ENCODE measurements at regions not wholly inside any gene's neighbourhood (a gene's known extent, or its start where the extent isn't known, plus 50 kb on each side); places are given as distances from the start of the nearest gene placed in this dataset.
A peak's percentile ranks its signal among the peaks of the same experiment; 100 is the strongest.

- Mint-ChIP-seq H3K4me3 (no peak overlapping the region), H3K4me1 (ENCODE audit: low read depth) (peaks cover 15% of the 10 kb centered on the region), H3K27me3 (no peaks in the 10 kb centered on the region), H3K36me3 (peaks cover 42% of the 10 kb centered on the region), H3K27ac (no peak overlapping the region), H3K9me3 (ENCODE audit: low read depth) (no peaks in the 10 kb centered on the region)
These were observed 123.7 kb downstream of the MIAT start for GRCh38 chr22:26781062-26781461.

DNA sequence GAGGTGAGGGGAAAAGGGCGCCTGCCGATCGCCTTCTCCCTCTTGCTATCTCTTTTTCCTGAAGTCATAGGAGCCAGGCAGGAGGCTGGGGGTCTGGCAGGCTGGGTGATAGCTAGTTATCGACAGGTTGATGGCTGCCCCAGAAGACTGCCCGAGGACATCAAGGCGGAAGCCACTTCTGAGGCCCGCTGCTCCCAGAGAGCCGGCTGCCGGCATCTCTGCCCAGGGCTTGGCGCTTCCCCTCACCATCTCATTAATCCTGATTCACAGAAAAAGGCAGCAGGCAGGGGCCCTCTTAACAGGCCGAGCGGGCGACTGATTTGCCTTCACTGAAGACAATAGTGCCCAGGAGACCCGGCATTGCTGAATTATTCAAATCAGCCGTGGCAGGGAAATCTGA lies 124.2 kb downstream of the MIAT start:
- Mint-ChIP-seq H3K27ac (no peak overlapping the region), H3K27me3 (no peaks in the 10 kb centered on the region), H3K4me3 (no peak overlapping the region), H3K9me3 (ENCODE audit: low read depth) (no peaks in the 10 kb centered on the region), H3K4me1 (ENCODE audit: low read depth) (peaks cover 17% of the 10 kb centered on the region), H3K36me3 (peaks cover 41% of the 10 kb centered on the region)

- Mint-ChIP-seq H3K4me1 (ENCODE audit: low read depth) (peaks cover 18% of the 10 kb centered on the region), H3K36me3 (peaks cover 27% of the 10 kb centered on the region), H3K27ac (no peak overlapping the region), H3K27me3 (no peaks in the 10 kb centered on the region), H3K9me3 (ENCODE audit: low read depth) (no peaks in the 10 kb centered on the region), H3K4me3 (no peak overlapping the region)
These were observed 126.5 kb downstream of the MIAT start for GRCh38 chr22:26783885-26784284.

DNA sequence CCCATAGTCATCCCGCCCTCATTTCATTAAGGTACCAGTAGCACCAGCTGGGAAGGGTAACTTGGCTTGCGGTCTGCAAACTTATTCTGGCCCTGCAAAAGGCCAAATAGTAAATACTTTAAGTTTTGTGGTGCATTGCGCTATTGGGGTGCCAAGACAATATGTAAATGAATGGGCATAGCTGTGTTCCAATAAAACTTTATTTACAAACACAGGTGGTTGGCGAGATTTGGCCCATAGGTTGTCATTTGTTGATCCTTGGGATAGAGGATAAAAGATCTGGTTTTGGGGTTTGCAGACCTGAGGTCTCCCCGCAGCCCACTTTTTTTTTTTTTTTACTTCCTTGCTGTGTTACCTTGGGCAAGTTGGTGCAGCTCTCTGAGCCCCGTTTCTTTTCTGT lies 127.4 kb downstream of the MIAT start:
- H3K27me3 Mint-ChIP-seq, result no peaks in the 10 kb centered on the region
- H3K4me3 Mint-ChIP-seq, result no peak overlapping the region
- H3K27ac Mint-ChIP-seq, result no peak overlapping the region
- H3K36me3 Mint-ChIP-seq, result peaks cover 24% of the 10 kb centered on the region
- peaks cover 18% of the 10 kb centered on the region for H3K4me1 Mint-ChIP-seq (ENCODE audit: low read depth)
- H3K9me3 Mint-ChIP-seq (ENCODE audit: low read depth), result no peaks in the 10 kb centered on the region

GRCh38 chr22:26785932-26786331 lies 128.5 kb downstream of the MIAT start:
- H3K27ac Mint-ChIP-seq, result peak overlapping the region; percentile 42
- H3K36me3 Mint-ChIP-seq, result peaks cover 23% of the 10 kb centered on the region
- peaks cover 18% of the 10 kb centered on the region for H3K4me1 Mint-ChIP-seq (ENCODE audit: low read depth)
- no peaks in the 10 kb centered on the region for H3K9me3 Mint-ChIP-seq (ENCODE audit: low read depth)
- no peaks in the 10 kb centered on the region for H3K27me3 Mint-ChIP-seq
- H3K4me3 Mint-ChIP-seq, result peak overlapping the region; percentile 43

- Mint-ChIP-seq H3K36me3 (peaks cover 25% of the 10 kb centered on the region), H3K9me3 (ENCODE audit: low read depth) (no peaks in the 10 kb centered on the region), H3K4me3 (no peak overlapping the region)
These were observed 129.0 kb downstream of the MIAT start for GRCh38 chr22:26786398-26786797.

GRCh38 chr22:26789951-26790350 lies 132.6 kb downstream of the MIAT start:
- no peak overlapping the region for H3K4me3 Mint-ChIP-seq
- H3K36me3 Mint-ChIP-seq, result peaks cover 37% of the 10 kb centered on the region
- peaks cover 13% of the 10 kb centered on the region for H3K4me1 Mint-ChIP-seq (ENCODE audit: low read depth)
- no peaks in the 10 kb centered on the region for H3K9me3 Mint-ChIP-seq (ENCODE audit: low read depth)
- no peak overlapping the region for H3K27ac Mint-ChIP-seq
- no peaks in the 10 kb centered on the region for H3K27me3 Mint-ChIP-seq

More at GRCh38 chr22:26786398-26786797, 129.0 kb downstream of the MIAT start:
- Mint-ChIP-seq H3K27me3 (no peaks in the 10 kb centered on the region), H3K4me1 (ENCODE audit: low read depth) (peaks cover 18% of the 10 kb centered on the region), H3K27ac (no peak overlapping the region)

- Mint-ChIP-seq H3K27me3 (no peaks in the 10 kb centered on the region), H3K36me3 (peaks cover 35% of the 10 kb centered on the region), H3K4me1 (ENCODE audit: low read depth) (no peaks in the 10 kb centered on the region), H3K9me3 (ENCODE audit: low read depth) (no peaks in the 10 kb centered on the region), H3K4me3 (no peak overlapping the region), H3K27ac (no peak overlapping the region)
These were observed 135.1 kb downstream of the MIAT start for GRCh38 chr22:26792522-26792921.

- H3K4me3 Mint-ChIP-seq, result no peak overlapping the region
- no peaks in the 10 kb centered on the region for H3K9me3 Mint-ChIP-seq (ENCODE audit: low read depth)
- no peaks in the 10 kb centered on the region for H3K27me3 Mint-ChIP-seq
- H3K36me3 Mint-ChIP-seq, result peaks cover 22% of the 10 kb centered on the region
- H3K27ac Mint-ChIP-seq, result no peak overlapping the region
- H3K4me1 Mint-ChIP-seq (ENCODE audit: low read depth), result no peaks in the 10 kb centered on the region
These were observed 139.4 kb downstream of the MIAT start for GRCh38 chr22:26796785-26797184.

DNA sequence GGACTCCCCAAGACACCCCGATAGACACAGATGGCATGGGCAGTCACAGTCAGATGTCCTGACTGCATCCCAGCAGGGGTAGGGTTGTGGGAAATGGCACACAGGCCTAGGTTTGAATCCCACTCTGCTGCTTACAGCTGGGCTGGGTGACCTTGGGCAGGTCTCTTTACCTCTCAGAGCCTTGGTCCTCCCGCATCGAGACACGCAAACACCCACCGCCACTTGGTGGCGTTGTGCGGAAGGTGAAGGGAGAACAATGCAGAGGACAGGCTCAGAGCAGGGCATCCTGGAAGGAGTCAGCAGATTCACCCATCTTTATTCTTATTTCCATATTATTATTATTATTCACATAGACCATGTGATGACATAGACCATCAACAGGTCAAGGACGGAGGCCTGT lies 140.5 kb downstream of the MIAT start:
- H3K36me3 Mint-ChIP-seq, result peaks cover 24% of the 10 kb centered on the region
- no peak overlapping the region for H3K4me3 Mint-ChIP-seq
- no peaks in the 10 kb centered on the region for H3K9me3 Mint-ChIP-seq (ENCODE audit: low read depth)
- no peaks in the 10 kb centered on the region for H3K27me3 Mint-ChIP-seq
- no peaks in the 10 kb centered on the region for H3K4me1 Mint-ChIP-seq (ENCODE audit: low read depth)
- H3K27ac Mint-ChIP-seq, result no peak overlapping the region

- no peak overlapping the region for H3K4me3 Mint-ChIP-seq
- no peaks in the 10 kb centered on the region for H3K4me1 Mint-ChIP-seq (ENCODE audit: low read depth)
- H3K27me3 Mint-ChIP-seq, result no peaks in the 10 kb centered on the region
- H3K27ac Mint-ChIP-seq, result no peak overlapping the region
- peaks cover 18% of the 10 kb centered on the region for H3K36me3 Mint-ChIP-seq
- no peaks in the 10 kb centered on the region for H3K9me3 Mint-ChIP-seq (ENCODE audit: low read depth)
These were observed 141.2 kb downstream of the MIAT start for GRCh38 chr22:26798462-26799065.

DNA sequence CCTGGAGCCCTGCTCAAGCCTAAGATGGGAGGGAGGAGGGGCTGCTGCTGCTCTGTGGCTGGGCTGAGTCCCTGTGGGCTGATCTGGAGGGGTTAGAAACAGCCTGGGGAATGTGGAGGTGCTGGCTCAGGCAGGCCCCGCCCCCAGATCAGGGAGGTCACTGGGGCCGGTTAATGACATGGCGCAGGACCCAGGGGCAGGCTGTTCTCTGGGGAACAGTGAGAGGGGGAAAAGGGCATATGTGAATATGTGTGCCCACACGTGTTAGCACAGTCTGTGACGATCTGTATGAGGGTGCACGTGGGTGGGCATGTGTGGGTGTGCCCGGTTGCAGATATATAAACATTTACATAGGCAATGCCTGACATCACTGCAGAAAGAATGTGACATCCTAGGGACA lies 143.5 kb downstream of the MIAT start:
- no peak overlapping the region for H3K27ac Mint-ChIP-seq

GRCh38 chr22:26801449-26801848 lies 144.1 kb downstream of the MIAT start:
- H3K36me3 Mint-ChIP-seq, result peaks cover 9% of the 10 kb centered on the region
- no peaks in the 10 kb centered on the region for H3K27me3 Mint-ChIP-seq
- no peaks in the 10 kb centered on the region for H3K9me3 Mint-ChIP-seq (ENCODE audit: low read depth)
- no peak overlapping the region for H3K4me3 Mint-ChIP-seq
- H3K4me1 Mint-ChIP-seq (ENCODE audit: low read depth), result no peaks in the 10 kb centered on the region
- no peak overlapping the region for H3K27ac Mint-ChIP-seq

More for the DNA sequence above, 143.5 kb downstream of the MIAT start:
- Mint-ChIP-seq H3K4me3 (no peak overlapping the region), H3K27me3 (no peaks in the 10 kb centered on the region), H3K4me1 (ENCODE audit: low read depth) (no peaks in the 10 kb centered on the region), H3K9me3 (ENCODE audit: low read depth) (no peaks in the 10 kb centered on the region), H3K36me3 (peaks cover 9% of the 10 kb centered on the region)

DNA sequence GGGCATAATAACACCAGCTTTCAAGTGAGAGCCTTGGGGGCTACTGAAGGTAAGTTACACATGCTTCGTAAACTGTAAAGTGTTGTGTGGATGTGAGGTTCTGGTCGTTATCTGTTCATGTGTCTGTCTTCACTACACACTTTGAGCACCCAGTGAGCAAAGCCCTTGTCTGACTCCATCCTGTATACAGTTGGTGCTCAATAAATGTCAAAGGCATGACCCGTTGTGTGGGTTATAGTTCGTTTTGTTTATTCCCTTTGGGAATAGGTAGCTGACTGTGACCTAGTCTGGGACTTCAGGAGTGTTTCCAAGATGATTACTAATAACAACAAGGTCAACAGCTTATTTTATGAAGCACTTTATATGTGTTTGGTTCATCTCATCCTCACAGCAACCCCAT lies 146.9 kb downstream of the MIAT start:
- H3K27me3 Mint-ChIP-seq, result no peaks in the 10 kb centered on the region
- peaks cover 11% of the 10 kb centered on the region for H3K36me3 Mint-ChIP-seq
- H3K27ac Mint-ChIP-seq, result no peak overlapping the region
- H3K9me3 Mint-ChIP-seq (ENCODE audit: low read depth), result no peaks in the 10 kb centered on the region
- H3K4me1 Mint-ChIP-seq (ENCODE audit: low read depth), result no peaks in the 10 kb centered on the region
- H3K4me3 Mint-ChIP-seq, result no peak overlapping the region

DNA sequence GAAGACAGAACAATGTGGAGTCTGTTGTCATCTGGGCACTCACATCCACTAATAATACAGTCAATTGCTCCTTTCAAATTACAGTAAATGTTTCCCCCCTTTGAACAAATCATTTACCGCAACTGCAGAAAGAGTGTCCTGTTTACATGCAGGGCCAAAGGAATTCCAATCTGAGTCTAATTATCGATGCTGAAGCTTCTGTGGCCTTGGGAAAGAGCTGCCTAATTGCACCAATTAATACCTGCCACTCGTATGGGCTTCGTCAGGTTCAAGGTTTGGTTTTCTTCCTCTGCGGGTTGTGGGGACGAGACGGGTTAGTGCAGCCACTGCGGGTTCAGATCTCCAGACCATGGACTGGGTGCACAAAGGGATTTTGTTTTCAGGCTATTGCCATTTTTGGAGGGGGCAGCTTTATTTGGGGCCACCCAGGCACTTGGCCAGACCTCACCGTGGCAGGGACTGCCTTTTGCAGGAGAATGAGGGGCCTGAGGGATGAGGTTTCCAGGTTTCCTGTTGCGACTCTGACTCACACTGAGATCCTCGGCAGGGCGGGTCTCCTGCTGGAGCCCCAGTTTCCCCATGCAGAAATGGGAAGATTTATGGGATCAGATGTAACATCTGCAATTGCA lies 147.6 kb downstream of the MIAT start:
- Mint-ChIP-seq H3K4me1 (ENCODE audit: low read depth) (no peaks in the 10 kb centered on the region), H3K4me3 (no peak overlapping the region), H3K27me3 (no peaks in the 10 kb centered on the region), H3K9me3 (ENCODE audit: low read depth) (no peaks in the 10 kb centered on the region), H3K27ac (no peak overlapping the region), H3K36me3 (peaks cover 11% of the 10 kb centered on the region)
